CD14-positive monocyte (primary cell): ENCODE measurements at regions not wholly inside any gene's neighbourhood (a gene's known extent, or its start where the extent isn't known, plus 50 kb on each side); places are given as distances from the start of the nearest gene placed in this dataset.

Experiments used
- DNase-seq, 3 donors: peaks; one replicate each; pipeline ENCODE4 v3.0.0-alpha.2; 2011 to 2022
- H2AFZ ChIP-seq: 2 replicates; pipeline ENCODE4 v1.6.0; 2012; ENCODE audit warnings: mild to moderate bottlenecking, low read depth, low read length, inconsistent platforms; ENCODE audit not compliant: insufficient read depth, poor library complexity, severe bottlenecking
- H3K27ac ChIP-seq, 2 donors: 1 replicate in 1 of 2; 2 replicates in 1 of 2; pipeline ENCODE4 v1.5.1; 2012 to 2013; ENCODE audit warnings: low read length in 2 of 2, control low read depth in 1 of 2, inconsistent platforms in 1 of 2, low read depth in 1 of 2, mild to moderate bottlenecking in 1 of 2
- H3K27me3 ChIP-seq, 2 donors: one replicate each; pipeline versions ENCODE4 v1.6.0 to v1.6.1; 2011 to 2013; ENCODE audit warnings: low read length in 2 of 2; ENCODE audit not compliant: control insufficient read depth in 2 of 2, insufficient read depth in 2 of 2
- H3K36me3 ChIP-seq, 2 donors: replicated peaks in 1 of 2; 1 replicate in 1 of 2; 2 replicates in 1 of 2; pipeline versions ENCODE4 v1.5.1 to v1.6.1; 2012 to 2013; ENCODE audit warnings: low read length in 2 of 2, control low read depth in 1 of 2, inconsistent platforms in 1 of 2, mild to moderate bottlenecking in 1 of 2; ENCODE audit not compliant: insufficient read depth in 2 of 2, control insufficient read depth in 1 of 2
- H3K4me1 ChIP-seq, 2 donors: 1 replicate in 1 of 2; 2 replicates in 1 of 2; pipeline versions ENCODE4 v1.5.1 to v1.6.1; 2012 to 2013; ENCODE audit warnings: low read length in 2 of 2, control low read depth in 1 of 2, inconsistent platforms in 1 of 2, mild to moderate bottlenecking in 1 of 2, moderate library complexity in 1 of 2; ENCODE audit not compliant: insufficient read depth in 2 of 2, control insufficient read depth in 1 of 2
- H3K4me2 ChIP-seq: replicated peaks from 2 replicates; pipeline ENCODE3; 2012; ENCODE audit warnings: low read length, moderate library complexity, mild to moderate bottlenecking; ENCODE audit not compliant: poor library complexity, severe bottlenecking; ENCODE audit errors: extremely low read depth
- H3K4me3 ChIP-seq, 3 experiments: fragments of 200-600 bp in 1 of 3; sonication (generic) in 1 of 3; replicated peaks in 1 of 3; 1 replicate in 2 of 3; 2 replicates in 1 of 3; pipeline ENCODE4 v1.5.1; 2011 to 2013; ENCODE audit warnings: low read length in 3 of 3, mild to moderate bottlenecking in 3 of 3, control low read depth in 2 of 3, low read depth in 2 of 3, inconsistent platforms in 1 of 3, moderate library complexity in 1 of 3
- H3K79me2 ChIP-seq: 2 replicates; pipeline ENCODE4 v1.6.0; 2012; ENCODE audit warnings: mild to moderate bottlenecking, control low read depth, inconsistent platforms, low read length, moderate library complexity; ENCODE audit not compliant: insufficient read depth
- H3K9ac ChIP-seq: 2 replicates; pipeline ENCODE4 v1.6.0; 2017; ENCODE audit warnings: low read length, mild to moderate bottlenecking; ENCODE audit not compliant: insufficient read depth, poor library complexity, severe bottlenecking
- H3K9me3 ChIP-seq, 2 donors: replicated peaks in 1 of 2; 1 replicate in 1 of 2; 2 replicates in 1 of 2; pipeline versions ENCODE4 v1.5.1 to v1.6.1; 2012 to 2013; ENCODE audit warnings: low read length in 2 of 2, control low read depth in 1 of 2; ENCODE audit not compliant: control insufficient read depth in 1 of 2, insufficient read depth in 1 of 2
- H4K20me1 ChIP-seq: 2 replicates; pipeline ENCODE4 v1.6.0; 2012; ENCODE audit warnings: mild to moderate bottlenecking, low read length, control low read depth, moderate library complexity; ENCODE audit not compliant: insufficient read depth
- H3K27ac Mint-ChIP-seq, 7 donors: one replicate each; pipeline ENCODE4 v1.8.0; 2020; ENCODE audit warnings: mild to moderate bottlenecking in 7 of 7, mixed read lengths in 7 of 7, moderate library complexity in 6 of 7, inconsistent platforms in 2 of 7
- H3K27me3 Mint-ChIP-seq, 3 donors: one replicate each; pipeline ENCODE4 v1.8.0; 2021 to 2022; ENCODE audit warnings: low read depth in 3 of 3, mild to moderate bottlenecking in 3 of 3, mixed read lengths in 3 of 3, moderate library complexity in 3 of 3, inconsistent platforms in 1 of 3
- H3K36me3 Mint-ChIP-seq, 2 donors: one replicate each; pipeline ENCODE4 v1.8.0; 2020; ENCODE audit warnings: mixed read lengths in 2 of 2, inconsistent platforms in 1 of 2, mild to moderate bottlenecking in 1 of 2
- H3K4me1 Mint-ChIP-seq: one replicate; pipeline ENCODE4 v1.8.0; 2020; ENCODE audit warnings: mild to moderate bottlenecking, mixed read lengths
- H3K4me3 Mint-ChIP-seq, 2 donors: one replicate each; pipeline ENCODE4 v1.8.0; 2020; ENCODE audit warnings: mild to moderate bottlenecking in 2 of 2, mixed read lengths in 2 of 2, moderate library complexity in 1 of 2
- H3K9me3 Mint-ChIP-seq, 7 donors: one replicate each; pipeline ENCODE4 v1.8.0; 2020 to 2022; ENCODE audit warnings: mixed read lengths in 7 of 7, mild to moderate bottlenecking in 6 of 7, moderate library complexity in 6 of 7, inconsistent platforms in 2 of 7
- CTCF ChIP-seq: fragments of 200-600 bp; IDR thresholded peaks from one replicate; pipeline ENCODE4 v1.8.0; 2022; ENCODE audit warnings: antibody characterized with exemption, mild to moderate bottlenecking
- WGBS: methylation state at CpG from one replicate; pipeline ENCODE4 v1.1.5; 2013; ENCODE audit warnings: missing lambda C conversion rate; ENCODE audit not compliant: insufficient coverage; 5-methylcytosine and 5-hydroxymethylcytosine counted together
- intact Hi-C, 2 donors: fragments of 100-400 bp; cut with micrococcal nuclease; formaldehyde crosslinking; loops; one replicate each; pipeline versions ENCODE4 v1.15.0 to v1.15.1; 2023

GRCh38 chr16:87114832-87115231 is 202.4 kb downstream of the C16orf95 start:
- Histone ChIP-seq H3K4me1 (no peaks in the 10 kb centered on the region), H3K79me2 (no peaks in the 10 kb centered on the region), H3K4me3 (no peak overlapping the region), H3K36me3 (no peaks in the 10 kb centered on the region), H3K4me2 (no peak overlapping the region), H3K9me3 (no peaks in the 10 kb centered on the region), H4K20me1 (no peaks in the 10 kb centered on the region), H3K9ac (no peak overlapping the region), H3K27me3 (peaks cover 0 to 16% of the 10 kb centered on the region in 2 donors), H2AFZ (no peak overlapping the region), H3K27ac (no peak overlapping the region)
- Mint-ChIP-seq H3K36me3 (no peaks in the 10 kb centered on the region), H3K27ac (no peak overlapping the region), H3K4me3 (no peak overlapping the region), H3K4me1 (no peaks in the 10 kb centered on the region), H3K9me3 (peaks cover 0 to 3% (median 0%) of the 10 kb centered on the region in 7 donors), H3K27me3 (peaks cover 4 to 20% (median 19%) of the 10 kb centered on the region in 3 donors)
- no peak for TF ChIP-seq CTCF
- DNase-seq: no peak
- intact Hi-C loops: no loop called here
- 93% methylated on average over 3 of the region's 5 CpGs for WGBS

GRCh38 chr16:87115646-87116045 is 201.5 kb downstream of the C16orf95 start:
- no peak overlapping the region for H3K27ac ChIP-seq
- no peaks in the 10 kb centered on the region for H3K4me1 ChIP-seq
- no peaks in the 10 kb centered on the region for H3K9me3 ChIP-seq
- H2AFZ ChIP-seq: no peak overlapping the region
- H3K4me3 ChIP-seq: no peak overlapping the region
- H3K9me3 Mint-ChIP-seq: peaks cover 0 to 3% (median 0%) of the 10 kb centered on the region in 7 donors
- H3K79me2 ChIP-seq: no peaks in the 10 kb centered on the region
- TF ChIP-seq CTCF: no peak
- no peaks in the 10 kb centered on the region for H3K36me3 Mint-ChIP-seq
- H3K4me3 Mint-ChIP-seq: no peak overlapping the region
- no peak overlapping the region for H3K27ac Mint-ChIP-seq
- peaks cover 0 to 18% of the 10 kb centered on the region in 2 donors for H3K27me3 ChIP-seq
- no peak overlapping the region for H3K9ac ChIP-seq
- no peak for DNase-seq
- intact Hi-C loops: no loop called here
- peaks cover 8 to 19% (median 19%) of the 10 kb centered on the region in 3 donors for H3K27me3 Mint-ChIP-seq
- no peaks in the 10 kb centered on the region for H3K36me3 ChIP-seq
- no peak overlapping the region for H3K4me2 ChIP-seq
- no peaks in the 10 kb centered on the region for H3K4me1 Mint-ChIP-seq
- no peaks in the 10 kb centered on the region for H4K20me1 ChIP-seq
- WGBS: no CpG with 5 or more reads among the region's 6 CpGs
